GM12878 (cell line): ENCODE measurements at regions not wholly inside any gene's neighbourhood (a gene's known extent, or its start where the extent isn't known, plus 50 kb on each side); places are given as distances from the start of the nearest gene placed in this dataset.

Experiments used
- JUND ChIP-seq: IDR thresholded peaks from 2 replicates; pipeline ENCODE4 v1.6.1; 2012; ENCODE audit warnings: low read depth, mild to moderate bottlenecking, low read length, improper control_type of control experiment, moderate library complexity
- MEF2B ChIP-seq: fragments of 450-650 bp; IDR thresholded peaks from 2 replicates; pipeline ENCODE4 v1.6.1; 2018; ENCODE audit warnings: mild to moderate bottlenecking, moderate library complexity; ENCODE audit not compliant: partially characterized antibody, poor library complexity, severe bottlenecking
- PML ChIP-seq: IDR thresholded peaks from 2 replicates; pipeline ENCODE4 v1.6.1; 2012; ENCODE audit warnings: low read length, inconsistent platforms
- SREBF2 ChIP-seq: IDR thresholded peaks from 2 replicates; pipeline ENCODE4 v1.6.1; 2012; ENCODE audit warnings: mild to moderate bottlenecking, low read length
- SUPT20H ChIP-seq: IDR thresholded peaks from 2 replicates; pipeline ENCODE4 v1.6.1; 2011; ENCODE audit warnings: low read depth, mild to moderate bottlenecking, low read length, moderate library complexity, borderline replicate concordance; ENCODE audit not compliant: control insufficient read depth
- ZSCAN29 ChIP-seq: fragments of 450-650 bp; IDR thresholded peaks from 2 replicates; pipeline ENCODE4 v1.6.1; 2017; ENCODE audit warnings: mild to moderate bottlenecking, moderate library complexity
- TF ChIP-seq, protein P1 (sequence below): IDR thresholded peaks from 2 replicates; pipeline ENCODE4 v1.6.1; 2012; ENCODE audit warnings: improper control_type of control experiment, low read depth, low read length; ENCODE audit not compliant: insufficient replicate concordance
- TF ChIP-seq, protein P2 (sequence below): fragments of 150-350 bp; IDR thresholded peaks from 2 replicates; pipeline ENCODE4 v1.6.1; 2016; ENCODE audit warnings: low read depth, low read length

DNA sequence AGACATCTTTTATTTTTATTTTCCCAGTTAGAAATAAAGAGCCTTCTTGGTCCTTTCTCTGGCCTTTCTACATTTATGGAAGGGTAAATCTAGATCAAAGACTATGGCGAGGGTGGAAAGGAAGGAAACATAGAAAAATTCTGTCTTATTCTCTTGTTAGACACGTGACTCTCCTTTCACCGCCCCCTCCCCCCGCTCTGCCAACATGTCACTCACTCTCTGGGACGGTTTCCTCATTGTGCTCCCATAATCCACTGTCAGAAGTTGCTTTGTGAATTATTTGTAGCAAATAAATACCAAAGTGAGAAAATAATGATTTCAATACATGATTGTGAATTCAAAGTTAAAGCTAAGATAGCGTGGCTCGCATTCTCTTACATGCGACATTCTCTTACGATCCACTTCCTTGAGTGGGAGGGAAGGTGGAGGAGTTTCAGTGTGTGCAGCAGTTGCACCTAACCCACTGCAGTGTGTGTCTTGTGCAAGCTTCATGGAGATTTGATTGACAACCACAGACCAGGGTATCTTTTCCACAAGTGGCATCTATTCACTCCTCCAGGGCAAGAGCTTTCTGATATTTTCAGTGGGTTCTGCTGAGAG, 423.0 kb upstream of the KIF2A start (continued):
- TF ChIP-seq, protein P1, sequence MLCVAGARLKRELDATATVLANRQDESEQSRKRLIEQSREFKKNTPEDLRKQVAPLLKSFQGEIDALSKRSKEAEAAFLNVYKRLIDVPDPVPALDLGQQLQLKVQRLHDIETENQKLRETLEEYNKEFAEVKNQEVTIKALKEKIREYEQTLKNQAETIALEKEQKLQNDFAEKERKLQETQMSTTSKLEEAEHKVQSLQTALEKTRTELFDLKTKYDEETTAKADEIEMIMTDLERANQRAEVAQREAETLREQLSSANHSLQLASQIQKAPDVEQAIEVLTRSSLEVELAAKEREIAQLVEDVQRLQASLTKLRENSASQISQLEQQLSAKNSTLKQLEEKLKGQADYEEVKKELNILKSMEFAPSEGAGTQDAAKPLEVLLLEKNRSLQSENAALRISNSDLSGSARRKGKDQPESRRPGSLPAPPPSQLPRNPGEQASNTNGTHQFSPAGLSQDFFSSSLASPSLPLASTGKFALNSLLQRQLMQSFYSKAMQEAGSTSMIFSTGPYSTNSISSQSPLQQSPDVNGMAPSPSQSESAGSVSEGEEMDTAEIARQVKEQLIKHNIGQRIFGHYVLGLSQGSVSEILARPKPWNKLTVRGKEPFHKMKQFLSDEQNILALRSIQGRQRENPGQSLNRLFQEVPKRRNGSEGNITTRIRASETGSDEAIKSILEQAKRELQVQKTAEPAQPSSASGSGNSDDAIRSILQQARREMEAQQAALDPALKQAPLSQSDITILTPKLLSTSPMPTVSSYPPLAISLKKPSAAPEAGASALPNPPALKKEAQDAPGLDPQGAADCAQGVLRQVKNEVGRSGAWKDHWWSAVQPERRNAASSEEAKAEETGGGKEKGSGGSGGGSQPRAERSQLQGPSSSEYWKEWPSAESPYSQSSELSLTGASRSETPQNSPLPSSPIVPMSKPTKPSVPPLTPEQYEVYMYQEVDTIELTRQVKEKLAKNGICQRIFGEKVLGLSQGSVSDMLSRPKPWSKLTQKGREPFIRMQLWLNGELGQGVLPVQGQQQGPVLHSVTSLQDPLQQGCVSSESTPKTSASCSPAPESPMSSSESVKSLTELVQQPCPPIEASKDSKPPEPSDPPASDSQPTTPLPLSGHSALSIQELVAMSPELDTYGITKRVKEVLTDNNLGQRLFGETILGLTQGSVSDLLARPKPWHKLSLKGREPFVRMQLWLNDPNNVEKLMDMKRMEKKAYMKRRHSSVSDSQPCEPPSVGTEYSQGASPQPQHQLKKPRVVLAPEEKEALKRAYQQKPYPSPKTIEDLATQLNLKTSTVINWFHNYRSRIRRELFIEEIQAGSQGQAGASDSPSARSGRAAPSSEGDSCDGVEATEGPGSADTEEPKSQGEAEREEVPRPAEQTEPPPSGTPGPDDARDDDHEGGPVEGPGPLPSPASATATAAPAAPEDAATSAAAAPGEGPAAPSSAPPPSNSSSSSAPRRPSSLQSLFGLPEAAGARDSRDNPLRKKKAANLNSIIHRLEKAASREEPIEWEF, result no peak
- TF ChIP-seq PML (no peak), MEF2B (no peak), SREBF2 (no peak), ZSCAN29 (no peak), SUPT20H (no peak), JUND (no peak)
- TF ChIP-seq, protein P2, sequence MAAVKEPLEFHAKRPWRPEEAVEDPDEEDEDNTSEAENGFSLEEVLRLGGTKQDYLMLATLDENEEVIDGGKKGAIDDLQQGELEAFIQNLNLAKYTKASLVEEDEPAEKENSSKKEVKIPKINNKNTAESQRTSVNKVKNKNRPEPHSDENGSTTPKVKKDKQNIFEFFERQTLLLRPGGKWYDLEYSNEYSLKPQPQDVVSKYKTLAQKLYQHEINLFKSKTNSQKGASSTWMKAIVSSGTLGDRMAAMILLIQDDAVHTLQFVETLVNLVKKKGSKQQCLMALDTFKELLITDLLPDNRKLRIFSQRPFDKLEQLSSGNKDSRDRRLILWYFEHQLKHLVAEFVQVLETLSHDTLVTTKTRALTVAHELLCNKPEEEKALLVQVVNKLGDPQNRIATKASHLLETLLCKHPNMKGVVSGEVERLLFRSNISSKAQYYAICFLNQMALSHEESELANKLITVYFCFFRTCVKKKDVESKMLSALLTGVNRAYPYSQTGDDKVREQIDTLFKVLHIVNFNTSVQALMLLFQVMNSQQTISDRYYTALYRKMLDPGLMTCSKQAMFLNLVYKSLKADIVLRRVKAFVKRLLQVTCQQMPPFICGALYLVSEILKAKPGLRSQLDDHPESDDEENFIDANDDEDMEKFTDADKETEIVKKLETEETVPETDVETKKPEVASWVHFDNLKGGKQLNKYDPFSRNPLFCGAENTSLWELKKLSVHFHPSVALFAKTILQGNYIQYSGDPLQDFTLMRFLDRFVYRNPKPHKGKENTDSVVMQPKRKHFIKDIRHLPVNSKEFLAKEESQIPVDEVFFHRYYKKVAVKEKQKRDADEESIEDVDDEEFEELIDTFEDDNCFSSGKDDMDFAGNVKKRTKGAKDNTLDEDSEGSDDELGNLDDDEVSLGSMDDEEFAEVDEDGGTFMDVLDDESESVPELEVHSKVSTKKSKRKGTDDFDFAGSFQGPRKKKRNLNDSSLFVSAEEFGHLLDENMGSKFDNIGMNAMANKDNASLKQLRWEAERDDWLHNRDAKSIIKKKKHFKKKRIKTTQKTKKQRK, result no peak
